GM12892 (cell line): ENCODE measurements at regions not wholly inside any gene's neighbourhood (a gene's known extent, or its start where the extent isn't known, plus 50 kb on each side); places are given as distances from the start of the nearest gene placed in this dataset.

Experiments used
- DNase-seq: peaks from one replicate; pipeline ENCODE4 v3.0.0; 2011; ENCODE audit not compliant: insufficient read length
- FAIRE-seq: peaks from 2 replicates; lab custom pipeline; 2011; peaks lifted over from hg19 to GRCh38; lab: Jason Lieb, UNC
- POLR2A ChIP-seq: IDR thresholded peaks from 2 replicates; pipeline ENCODE4 v1.6.1; 2011; ENCODE audit warnings: low read depth, low read length, control low read depth
- POLR2AphosphoS5 ChIP-seq: IDR thresholded peaks from 2 replicates; pipeline ENCODE4 v1.6.1; 2011; ENCODE audit warnings: low read depth, low read length, control low read depth
- TAF1 ChIP-seq: IDR thresholded peaks from 2 replicates; pipeline ENCODE4 v1.6.1; 2011; ENCODE audit warnings: low read depth, mild to moderate bottlenecking, control low read depth, low read length, borderline replicate concordance

GRCh38 chr2:176763130-176763529 lies 449.5 kb upstream of the HNRNPA3 start:
- no peak for DNase-seq
- TF ChIP-seq POLR2AphosphoS5 = no peak
- TF ChIP-seq TAF1 = no peak
- no peak for TF ChIP-seq POLR2A
- FAIRE-seq = no peak

DNA sequence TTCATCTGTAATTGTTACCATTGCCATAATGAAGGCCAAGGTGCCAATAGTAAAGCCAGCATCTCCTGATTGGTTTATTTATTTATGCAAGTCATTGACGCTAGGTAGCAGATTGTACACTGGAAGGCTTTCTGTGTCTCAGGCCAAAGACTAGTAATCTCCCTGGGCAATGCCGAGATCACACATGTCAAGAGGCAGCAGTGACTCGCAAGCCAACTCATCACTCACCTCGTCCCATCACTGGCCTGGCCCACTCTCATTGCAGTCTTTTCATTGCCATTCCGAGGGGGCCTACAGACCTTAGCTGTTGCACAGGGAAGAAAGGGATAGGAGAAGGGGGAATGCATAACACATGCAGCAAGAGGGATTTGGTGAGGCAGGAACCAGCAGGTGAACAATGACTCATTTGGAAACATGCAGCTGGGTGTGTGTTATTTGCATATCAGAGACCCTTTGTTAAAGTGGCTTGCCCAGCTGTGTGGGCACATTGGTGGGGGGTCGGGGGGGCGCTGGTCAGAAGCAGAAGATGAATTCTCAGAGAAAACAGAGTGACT lies 448.7 kb upstream of the HNRNPA3 start:
- FAIRE-seq (peak; percentile 92), DNase-seq (no peak)
- TF ChIP-seq POLR2AphosphoS5 = no peak

GRCh38 chr2:176764921-176765320 lies 447.7 kb upstream of the HNRNPA3 start:
- TF ChIP-seq POLR2A (no peak), TAF1 (no peak), POLR2AphosphoS5 (no peak)
- FAIRE-seq = no peak
- DNase-seq = no peak

DNA sequence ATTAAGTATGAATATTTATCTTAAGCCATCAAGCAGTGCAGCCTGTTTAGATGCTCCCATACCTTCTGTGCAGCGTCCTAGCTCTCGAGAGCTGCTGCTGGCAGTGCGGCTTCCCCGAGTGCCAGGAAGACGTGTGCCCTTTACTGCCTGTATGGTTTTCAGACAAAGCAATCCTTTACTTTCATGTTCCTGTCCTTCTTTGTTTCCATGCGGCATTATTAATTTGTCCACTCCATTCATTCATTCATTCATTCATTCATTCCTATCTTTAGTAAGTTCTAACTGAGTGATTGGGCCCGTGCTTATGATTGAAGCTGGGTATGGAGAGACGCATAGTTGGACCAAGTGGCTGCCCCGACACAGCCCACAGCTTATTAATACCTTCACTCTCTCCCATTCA lies 446.6 kb upstream of the HNRNPA3 start:
- TF ChIP-seq POLR2A (no peak), TAF1 (no peak), POLR2AphosphoS5 (no peak)
- FAIRE-seq (no peak), DNase-seq (no peak)

DNA sequence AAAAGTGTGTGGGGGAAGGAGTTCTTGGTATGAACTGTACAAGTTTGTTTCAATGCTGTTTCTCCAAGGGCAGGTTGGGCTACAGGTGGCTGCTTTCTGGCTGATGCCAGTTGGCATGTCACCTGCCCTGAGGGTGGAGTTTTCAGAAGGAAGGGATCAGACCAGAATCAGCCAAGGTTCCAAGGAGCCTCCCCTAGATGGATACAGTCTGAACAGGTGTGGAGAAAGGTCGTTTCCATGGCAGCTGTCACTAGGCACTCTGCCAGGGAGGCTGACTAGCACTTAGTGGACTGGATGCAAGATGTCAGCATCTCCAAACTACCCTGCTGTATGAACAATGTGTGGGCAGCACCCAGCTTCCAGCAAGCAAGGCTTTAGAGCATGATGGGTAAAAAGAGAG lies 444.4 kb upstream of the HNRNPA3 start:
- no peak for FAIRE-seq
- no peak for TF ChIP-seq TAF1
- no peak for TF ChIP-seq POLR2AphosphoS5
- TF ChIP-seq POLR2A = no peak
- DNase-seq = no peak

DNA sequence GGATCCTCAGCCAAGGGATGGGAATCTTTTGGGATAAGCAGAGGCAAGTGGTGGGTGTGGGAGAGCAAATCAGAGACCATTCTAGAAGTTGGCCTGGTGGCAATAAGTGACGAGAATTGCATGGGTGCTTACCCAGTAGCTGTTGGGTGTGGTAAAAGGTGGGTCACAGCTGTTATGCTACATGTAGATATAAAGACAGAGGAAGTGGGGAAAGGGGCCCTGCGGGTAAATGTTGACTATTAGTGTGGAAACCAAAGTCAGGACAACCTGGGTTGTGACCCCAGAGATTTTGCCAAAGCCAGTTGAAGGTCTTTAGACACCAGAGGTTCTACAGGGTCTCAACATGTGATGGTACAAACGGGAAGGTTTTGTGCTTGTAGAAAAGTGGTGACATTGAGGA lies 443.6 kb upstream of the HNRNPA3 start:
- no peak for DNase-seq

DNA sequence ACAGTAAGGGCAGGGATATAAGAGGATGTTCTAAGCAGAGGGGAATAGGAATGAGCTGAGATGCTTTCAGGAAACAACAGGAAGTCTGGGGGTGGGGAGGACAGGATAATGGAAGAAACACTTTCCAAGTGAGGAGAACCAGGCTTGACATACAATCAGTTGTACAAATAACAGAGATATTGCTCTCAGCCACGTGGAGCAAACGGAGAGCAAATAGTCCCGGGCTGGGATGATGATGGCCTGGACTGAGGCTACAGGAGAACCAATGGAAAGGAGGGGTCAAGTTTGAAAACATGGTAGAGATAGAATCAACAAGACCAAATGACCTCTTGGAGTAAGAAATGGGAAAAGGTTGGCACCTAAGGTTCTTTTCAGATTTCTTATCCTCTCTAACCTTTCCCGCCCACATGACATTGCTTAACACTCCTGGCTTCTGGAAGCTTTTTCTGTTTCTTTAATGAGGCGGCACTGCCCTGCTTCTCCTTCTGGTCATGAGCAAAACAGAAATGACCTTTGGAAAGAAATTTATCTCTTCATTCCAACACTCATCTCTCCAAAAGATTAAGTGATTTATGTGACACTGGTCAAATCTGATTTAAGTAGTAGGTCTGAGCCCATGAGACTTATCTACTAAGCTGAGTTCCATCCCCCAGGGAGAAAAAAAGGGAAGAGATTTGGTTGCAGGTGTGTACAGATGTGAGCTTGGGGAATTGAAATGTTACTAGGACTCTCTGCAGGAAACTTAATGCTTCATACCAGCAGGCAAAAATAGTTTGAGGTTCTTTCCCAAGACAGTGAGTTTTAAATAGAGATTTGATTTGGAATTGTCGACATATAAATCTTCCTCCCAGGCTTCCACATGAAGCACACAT lies 442.9 kb upstream of the HNRNPA3 start:
- no peak for TF ChIP-seq POLR2AphosphoS5
- TF ChIP-seq TAF1 = no peak
- no peak for TF ChIP-seq POLR2A
- FAIRE-seq = peak; percentile 56
- no peak for DNase-seq

More for the DNA sequence above, 443.6 kb upstream of the HNRNPA3 start:
- FAIRE-seq = no peak
- TF ChIP-seq TAF1 (no peak), POLR2A (no peak), POLR2AphosphoS5 (no peak)

DNA sequence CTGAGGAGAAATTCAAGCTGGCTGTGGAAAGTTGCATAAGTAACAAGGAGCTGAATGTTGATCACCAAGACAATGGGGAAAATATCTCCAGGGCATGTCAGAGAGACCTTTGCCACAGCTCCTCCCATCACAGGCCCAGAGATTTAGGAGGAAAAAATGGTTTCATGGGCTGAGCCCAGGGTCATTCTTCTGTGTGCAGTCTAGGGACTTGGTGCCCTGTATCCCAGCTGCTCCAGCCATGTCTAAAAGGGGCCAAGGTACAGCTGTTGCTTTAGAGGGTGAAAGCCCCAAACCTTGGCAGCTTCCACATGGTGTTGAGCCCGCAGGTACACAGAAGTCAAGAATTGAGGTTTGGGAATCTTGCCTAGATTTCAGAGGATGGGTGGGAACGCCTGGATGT lies 439.8 kb upstream of the HNRNPA3 start:
- FAIRE-seq = no peak
- no peak for TF ChIP-seq POLR2AphosphoS5
- TF ChIP-seq TAF1 = no peak
- TF ChIP-seq POLR2A = no peak
- no peak for DNase-seq

DNA sequence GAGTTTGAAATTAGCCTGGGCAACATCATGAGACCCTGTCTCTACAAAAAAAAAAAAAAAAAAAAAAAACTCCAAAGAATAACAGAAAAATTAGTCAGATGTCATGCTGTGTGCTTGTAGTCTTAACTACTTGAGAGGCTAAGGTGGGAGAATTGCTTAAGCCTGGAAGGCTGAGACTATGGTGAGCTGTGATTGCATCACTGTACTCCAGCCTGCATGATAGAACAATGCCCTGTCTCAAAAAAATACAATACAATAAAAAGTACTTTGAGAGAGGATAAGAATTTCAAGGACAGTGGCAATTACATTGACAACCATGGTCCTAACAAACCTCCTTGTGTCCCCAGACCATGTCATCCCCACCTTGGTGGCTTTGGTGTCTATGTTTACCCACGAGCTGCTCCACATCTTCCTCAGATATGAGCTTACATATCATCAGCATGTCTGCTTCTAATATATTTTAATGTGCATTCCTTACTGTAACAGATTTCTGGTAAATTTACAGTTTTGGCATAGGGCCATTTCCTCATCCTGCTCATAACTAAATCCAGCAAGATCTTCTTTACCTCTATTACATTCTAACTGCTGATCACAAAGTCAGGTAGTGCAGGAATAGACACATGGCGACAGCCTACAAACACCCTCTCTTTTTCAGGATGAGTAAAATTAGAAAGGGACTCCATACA lies 437.7 kb upstream of the HNRNPA3 start:
- DNase-seq (no peak), FAIRE-seq (no peak)
- TF ChIP-seq POLR2A (no peak), TAF1 (no peak), POLR2AphosphoS5 (no peak)

GRCh38 chr2:176777262-176777661 lies 435.3 kb upstream of the HNRNPA3 start:
- no peak for DNase-seq
- FAIRE-seq = no peak
- no peak for TF ChIP-seq TAF1
- TF ChIP-seq POLR2AphosphoS5 = no peak
- TF ChIP-seq POLR2A = no peak

GRCh38 chr2:176779917-176780316 lies 432.7 kb upstream of the HNRNPA3 start:
- DNase-seq (no peak), FAIRE-seq (no peak)
- no peak for TF ChIP-seq POLR2AphosphoS5
- no peak for TF ChIP-seq TAF1
- TF ChIP-seq POLR2A = no peak
